Endothelial cell of umbilical vein (primary cell): ENCODE measurements at regions not wholly inside any gene's neighbourhood (a gene's known extent, or its start where the extent isn't known, plus 50 kb on each side); places are given as distances from the start of the nearest gene placed in this dataset.

Experiments
- BruUV-seq: library from RNA; stranded (reverse); fragments of 400-500 nt; replicated peaks from 2 replicates; lab custom pipeline; 2021; lab: Mats Ljungman, UMichigan
- CTCF ChIA-PET: fragments of 300-600, 350-600 bp; sonication (Branson Sonifier 250); formaldehyde crosslinking; loops from one replicate; lab custom pipeline; 2021; ENCODE audit warnings: antibody characterized with exemption, inconsistent platforms; lab: Charles Lee
- POLR2A ChIA-PET: fragments of 300-600, 350-600 bp; sonication (Branson Sonifier 250); formaldehyde crosslinking; loops from one replicate; lab custom pipeline; 2021; ENCODE audit warnings: antibody characterized with exemption, inconsistent platforms; lab: Charles Lee
- DNase-seq: peaks from one replicate; pipeline ENCODE4 v3.0.0-alpha.2; 2011; ENCODE audit warnings: low read depth, low spot score
- FAIRE-seq: peaks from 2 replicates; lab custom pipeline; 2011; peaks lifted over from hg19 to GRCh38; lab: Jason Lieb, UNC
- H2AFZ ChIP-seq: 2 replicates; pipeline ENCODE4 v1.6.0; 2012; ENCODE audit warnings: low read depth, low read length, control low read depth, inconsistent platforms
- H3K27ac ChIP-seq: 2 replicates; pipeline ENCODE4 v1.5.1; 2011; ENCODE audit warnings: low read depth, mild to moderate bottlenecking, control low read depth, low read length, moderate library complexity; ENCODE audit not compliant: insufficient read depth
- H3K27me3 ChIP-seq, 2 experiments: 2 replicates each; pipeline versions ENCODE4 v1.6.0 to v1.6.1; 2011; ENCODE audit warnings: low read length in 2 of 2, mixed read lengths in 1 of 2; ENCODE audit not compliant: control insufficient read depth in 2 of 2, insufficient read depth in 2 of 2
- H3K36me3 ChIP-seq, 2 experiments: 2 replicates in 1 of 2; 3 replicates in 1 of 2; pipeline ENCODE4 v1.5.1; 2011; ENCODE audit warnings: low read length in 2 of 2, mild to moderate bottlenecking in 1 of 2, moderate library complexity in 1 of 2; ENCODE audit not compliant: control insufficient read depth in 2 of 2, insufficient read depth in 2 of 2; ENCODE audit errors: extremely low read depth in 1 of 2
- H3K4me1 ChIP-seq: 3 replicates; pipeline ENCODE4 v1.5.1; 2011; ENCODE audit warnings: mild to moderate bottlenecking, low read length; ENCODE audit not compliant: control insufficient read depth, insufficient read depth; ENCODE audit errors: extremely low read depth
- H3K4me2 ChIP-seq: 2 replicates; pipeline ENCODE4 v1.6.1; 2011; ENCODE audit warnings: low read length, control low read depth, mixed read lengths; ENCODE audit not compliant: insufficient read depth
- H3K4me3 ChIP-seq, 3 experiments: fragments of 200-600 bp in 1 of 3; sonication (generic), shearing (Covaris generic) in 1 of 3; replicated peaks in 1 of 3; 2 replicates each; pipeline ENCODE4 v1.5.1; 2011 to 2016; ENCODE audit warnings: control low read depth in 3 of 3, low read length in 3 of 3, mild to moderate bottlenecking in 2 of 3, inconsistent platforms in 1 of 3, low read depth in 1 of 3, moderate library complexity in 1 of 3; ENCODE audit not compliant: insufficient read depth in 1 of 3
- H3K79me2 ChIP-seq: 2 replicates; pipeline ENCODE4 v1.6.0; 2012; ENCODE audit warnings: low read length, inconsistent platforms; ENCODE audit not compliant: control insufficient read depth, insufficient read depth
- H3K9ac ChIP-seq: replicated peaks from 2 replicates; pipeline ENCODE3; 2011; ENCODE audit warnings: low read length, control low read depth; ENCODE audit not compliant: insufficient read depth; ENCODE audit errors: extremely low read depth
- H3K9me1 ChIP-seq: replicated peaks from 3 replicates; pipeline ENCODE4 v1.6.0; 2011; ENCODE audit warnings: mild to moderate bottlenecking, low read length; ENCODE audit not compliant: control insufficient read depth, insufficient read depth; ENCODE audit errors: extremely low read depth
- H3K9me3 ChIP-seq: replicated peaks from 2 replicates; pipeline ENCODE4 v1.5.1; 2012; ENCODE audit warnings: low read length, inconsistent platforms; ENCODE audit not compliant: control insufficient read depth, insufficient read depth
- H4K20me1 ChIP-seq: replicated peaks from 2 replicates; pipeline ENCODE3; 2011; ENCODE audit warnings: mild to moderate bottlenecking, low read length; ENCODE audit not compliant: control insufficient read depth, insufficient read depth; ENCODE audit errors: extremely low read depth
- CTCF ChIP-seq, 2 donors: IDR thresholded peaks; 1 replicate in 1 of 2; 2 replicates in 1 of 2; pipeline ENCODE4 v1.5.1; 2011; ENCODE audit warnings: low read length in 2 of 2, mild to moderate bottlenecking in 2 of 2, moderate library complexity in 2 of 2, control low read depth in 1 of 2, inconsistent platforms in 1 of 2, low read depth in 1 of 2; ENCODE audit not compliant: insufficient read depth in 1 of 2; ENCODE audit errors: extremely low read depth in 1 of 2
- EZH2 ChIP-seq: IDR thresholded peaks from 2 replicates; pipeline ENCODE4 v1.6.1; 2012; ENCODE audit warnings: borderline replicate concordance, low read depth, mild to moderate bottlenecking, moderate library complexity, low read length, inconsistent platforms; ENCODE audit not compliant: severe bottlenecking
- FOS ChIP-seq: IDR thresholded peaks from 2 replicates; pipeline ENCODE4 v1.6.1; 2011; ENCODE audit warnings: mild to moderate bottlenecking, low read length, moderate library complexity, borderline replicate concordance; ENCODE audit not compliant: insufficient read depth
- GATA2 ChIP-seq: IDR thresholded peaks from 2 replicates; pipeline ENCODE4 v1.7.0; 2011; ENCODE audit warnings: low read depth, mild to moderate bottlenecking, moderate library complexity, mixed read lengths, low read length; ENCODE audit not compliant: insufficient read length, insufficient read depth
- JUN ChIP-seq: IDR thresholded peaks from 2 replicates; pipeline ENCODE4 v1.6.1; 2011; ENCODE audit warnings: borderline replicate concordance, low read depth; ENCODE audit not compliant: insufficient read length, insufficient read depth
- MYC ChIP-seq: IDR thresholded peaks from one replicate; pipeline ENCODE4 v1.6.1; 2011; ENCODE audit warnings: mild to moderate bottlenecking, low read depth, low read length
- POLR2A ChIP-seq: IDR thresholded peaks from 2 replicates; pipeline ENCODE4 v1.6.1; 2012; ENCODE audit warnings: low read depth, mild to moderate bottlenecking, control low read depth, low read length
- POLR2AphosphoS5 ChIP-seq: IDR thresholded peaks from 2 replicates; pipeline ENCODE4 v1.6.1; 2012; ENCODE audit warnings: low read depth, mild to moderate bottlenecking, control low read depth, low read length, moderate library complexity; ENCODE audit not compliant: insufficient read depth
- dilution Hi-C: fragments of 300-500 bp; cut with MboI; formaldehyde crosslinking; loops from one replicate; pipeline ENCODE4 v1.15.0; 2019; ENCODE audit warnings: low sequenced_read_pairs; ENCODE audit not compliant: extremely low pct_ligation_motif_present
- intact Hi-C: fragments of 100-400 bp; cut with micrococcal nuclease; formaldehyde crosslinking; loops from one replicate; pipeline ENCODE4 v1.10.0; 2022
- TF ChIP-seq, protein P1 (sequence below): IDR thresholded peaks from 2 replicates; pipeline ENCODE4 v1.6.1; 2011; ENCODE audit not compliant: insufficient read depth, insufficient read length

DNA sequence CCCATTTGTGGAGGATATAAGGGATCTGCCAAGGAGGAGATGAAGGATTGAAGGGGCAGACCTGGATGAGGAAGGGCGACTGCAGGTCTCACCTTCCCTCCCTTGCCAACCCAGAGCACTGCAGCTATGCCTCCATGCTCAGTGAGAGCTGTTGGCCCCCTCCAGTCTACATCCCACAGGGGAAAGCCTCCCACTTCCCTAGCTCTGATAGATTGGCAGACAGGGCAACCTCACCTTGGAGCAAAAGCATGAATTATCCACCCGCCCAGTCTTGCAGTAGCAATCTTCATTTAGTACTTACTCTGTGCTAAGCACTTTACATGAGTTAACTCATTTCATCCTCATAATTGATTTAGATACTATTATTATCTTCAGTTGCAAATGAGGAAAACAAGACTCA, 70.4 kb upstream of the SMNDC1 start:
- dilution Hi-C loops (no loop called here), intact Hi-C loops (no loop called here)
- no peaks in the 10 kb centered on the region for H3K9me3 ChIP-seq
- no peak overlapping the region for H3K9ac ChIP-seq
- H2AFZ ChIP-seq: no peak overlapping the region
- CTCF ChIA-PET: interaction anchor here (0.8 to 3.4 kb wide), 3 partner anchors 20 to 172 kb away, joined by 3 to 14 read pairs (median 3); no protein-coding TSS in a partner anchor
- POLR2A ChIA-PET: no interaction called here
- H3K4me3 ChIP-seq: no peak overlapping the region
- H4K20me1 ChIP-seq: no peaks in the 10 kb centered on the region
- DNase-seq (no peak), FAIRE-seq (no peak)
- H3K27me3 ChIP-seq: no peaks in the 10 kb centered on the region
- BruUV-seq: no TSS peak
- no peak overlapping the region for H3K27ac ChIP-seq
- peaks cover 31% of the 10 kb centered on the region for H3K4me1 ChIP-seq
- no peak overlapping the region for H3K4me2 ChIP-seq
- H3K36me3 ChIP-seq: no peaks in the 10 kb centered on the region
- H3K79me2 ChIP-seq: no peaks in the 10 kb centered on the region
- TF ChIP-seq EZH2: no peak
- TF ChIP-seq, protein P1, sequence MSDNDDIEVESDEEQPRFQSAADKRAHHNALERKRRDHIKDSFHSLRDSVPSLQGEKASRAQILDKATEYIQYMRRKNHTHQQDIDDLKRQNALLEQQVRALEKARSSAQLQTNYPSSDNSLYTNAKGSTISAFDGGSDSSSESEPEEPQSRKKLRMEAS: no peak
- no peak for TF ChIP-seq JUN
- no peak for TF ChIP-seq POLR2A
- no peak for TF ChIP-seq MYC
- TF ChIP-seq GATA2: no peak
- TF ChIP-seq FOS: no peak
- no peak for TF ChIP-seq CTCF (IDR thresholded peaks at IDR 0.05; ENCODE audit: extremely low read depth in 1 of 2, insufficient read depth in 1 of 2, low read depth in 1 of 2, low read length in 2 of 2)
- TF ChIP-seq POLR2AphosphoS5: no peak
- H3K9me1 ChIP-seq: no peaks in the 10 kb centered on the region
